H7 (cell line): ENCODE measurements at regions not wholly inside any gene's neighbourhood (a gene's known extent, or its start where the extent isn't known, plus 50 kb on each side); places are given as distances from the start of the nearest gene placed in this dataset.
"Not testable (repeated sequence)": the region's sequence is repeated elsewhere in the genome, so short reads cannot be mapped to it uniquely, and the experiment has no call there.

Experiments used
- DNase-seq: peaks from one replicate; pipeline ENCODE4 v3.0.0; 2012
- H3K27me3 ChIP-seq: 2 replicates; pipeline ENCODE4 v1.6.0; 2011; ENCODE audit warnings: mild to moderate bottlenecking, low read length; ENCODE audit not compliant: control insufficient read depth, insufficient read depth
- H3K36me3 ChIP-seq: replicated peaks from 2 replicates; pipeline ENCODE4 v1.5.1; 2011; ENCODE audit warnings: low read length; ENCODE audit not compliant: control insufficient read depth, insufficient read depth
- H3K4me3 ChIP-seq: 2 replicates; pipeline ENCODE4 v1.5.1; 2011; ENCODE audit warnings: low read depth, mild to moderate bottlenecking, control low read depth, low read length, moderate library complexity; ENCODE audit not compliant: insufficient read depth

- DNase-seq, result no peak
- Histone ChIP-seq H3K27me3 (no peaks in the 10 kb centered on the region), H3K36me3 (no peaks in the 10 kb centered on the region), H3K4me3 (no peak overlapping the region)
These were observed 161.1 kb downstream of the MRPS30 start for GRCh38 chr5:44969825-44970224.

- not testable (repeated sequence) for DNase-seq, H3K36me3 ChIP-seq, H3K27me3 ChIP-seq, H3K4me3 ChIP-seq
These were observed 162.2 kb downstream of the MRPS30 start for GRCh38 chr5:44970963-44971362.

GRCh38 chr5:44974813-44975212 is 166.1 kb downstream of the MRPS30 start:
- H3K27me3 ChIP-seq, result no peaks in the 10 kb centered on the region
- DNase-seq, result no peak

GRCh38 chr5:44981708-44982107 is 173.0 kb downstream of the MRPS30 start:
- Histone ChIP-seq H3K4me3 (no peak overlapping the region), H3K27me3 (no peaks in the 10 kb centered on the region), H3K36me3 (no peaks in the 10 kb centered on the region)
- no peak for DNase-seq

More at GRCh38 chr5:44974813-44975212, 166.1 kb downstream of the MRPS30 start:
- no peaks in the 10 kb centered on the region for H3K36me3 ChIP-seq
- no peak overlapping the region for H3K4me3 ChIP-seq

- no peak for DNase-seq
- H3K4me3 ChIP-seq, result no peak overlapping the region
These were observed 174.3 kb downstream of the MRPS30 start for GRCh38 chr5:44983006-44983405.

GRCh38 chr5:44987026-44987425 is 178.3 kb downstream of the MRPS30 start:
- no peak overlapping the region for H3K4me3 ChIP-seq
- H3K27me3 ChIP-seq, result no peaks in the 10 kb centered on the region
- DNase-seq, result no peak
- no peaks in the 10 kb centered on the region for H3K36me3 ChIP-seq

More at GRCh38 chr5:44983006-44983405, 174.3 kb downstream of the MRPS30 start:
- Histone ChIP-seq H3K36me3 (no peaks in the 10 kb centered on the region), H3K27me3 (no peaks in the 10 kb centered on the region)

GRCh38 chr5:44991693-44992092 is 182.9 kb downstream of the MRPS30 start:
- DNase-seq, result no peak
- no peaks in the 10 kb centered on the region for H3K27me3 ChIP-seq

GRCh38 chr5:44993286-44993685 is 184.5 kb downstream of the MRPS30 start:
- no peak for DNase-seq

More at GRCh38 chr5:44991693-44992092, 182.9 kb downstream of the MRPS30 start:
- Histone ChIP-seq H3K4me3 (no peak overlapping the region), H3K36me3 (no peaks in the 10 kb centered on the region)

GRCh38 chr5:44997506-44997905 is 188.8 kb downstream of the MRPS30 start:
- no peak for DNase-seq
- H3K36me3 ChIP-seq, result no peaks in the 10 kb centered on the region
- H3K4me3 ChIP-seq, result no peak overlapping the region
- H3K27me3 ChIP-seq, result no peaks in the 10 kb centered on the region

More at GRCh38 chr5:44993286-44993685, 184.5 kb downstream of the MRPS30 start:
- Histone ChIP-seq H3K27me3 (no peaks in the 10 kb centered on the region), H3K36me3 (no peaks in the 10 kb centered on the region), H3K4me3 (no peak overlapping the region)

- not testable (repeated sequence) for H3K4me3 ChIP-seq, DNase-seq, H3K27me3 ChIP-seq, H3K36me3 ChIP-seq
These were observed 198.4 kb downstream of the MRPS30 start for GRCh38 chr5:45007102-45007501.

GRCh38 chr5:45017568-45017967 is 208.8 kb downstream of the MRPS30 start:
- no peaks in the 10 kb centered on the region for H3K36me3 ChIP-seq
- no peak overlapping the region for H3K4me3 ChIP-seq
- no peaks in the 10 kb centered on the region for H3K27me3 ChIP-seq
- DNase-seq, result no peak

GRCh38 chr5:45029553-45029952 is 220.8 kb downstream of the MRPS30 start:
- no peaks in the 10 kb centered on the region for H3K36me3 ChIP-seq
- no peak overlapping the region for H3K4me3 ChIP-seq
- H3K27me3 ChIP-seq, result no peaks in the 10 kb centered on the region; the same call in 1 of the 2 replicates
- no peak for DNase-seq

- Histone ChIP-seq H3K27me3 (no peaks in the 10 kb centered on the region; the same call in 1 of the 2 replicates), H3K4me3 (no peak overlapping the region), H3K36me3 (no peaks in the 10 kb centered on the region)
- no peak for DNase-seq
These were observed 227.2 kb downstream of the MRPS30 start for GRCh38 chr5:45035991-45036390.

- no peak for DNase-seq
These were observed 229.2 kb downstream of the MRPS30 start for GRCh38 chr5:45037927-45038326.

GRCh38 chr5:45038366-45038987 is 229.7 kb downstream of the MRPS30 start:
- peak; percentile 11 for DNase-seq
- Histone ChIP-seq H3K36me3 (no peaks in the 10 kb centered on the region), H3K4me3 (no peak overlapping the region), H3K27me3 (no peaks in the 10 kb centered on the region; the same call in 1 of the 2 replicates)

More at GRCh38 chr5:45037927-45038326, 229.2 kb downstream of the MRPS30 start:
- Histone ChIP-seq H3K27me3 (no peaks in the 10 kb centered on the region; the same call in 1 of the 2 replicates), H3K36me3 (no peaks in the 10 kb centered on the region), H3K4me3 (no peak overlapping the region)
